ENCODE measurements at regions not wholly inside any gene's neighbourhood (a gene's known extent, or its start where the extent isn't known, plus 50 kb on each side); places are given as distances from the start of the nearest gene placed in this dataset.

DNA sequence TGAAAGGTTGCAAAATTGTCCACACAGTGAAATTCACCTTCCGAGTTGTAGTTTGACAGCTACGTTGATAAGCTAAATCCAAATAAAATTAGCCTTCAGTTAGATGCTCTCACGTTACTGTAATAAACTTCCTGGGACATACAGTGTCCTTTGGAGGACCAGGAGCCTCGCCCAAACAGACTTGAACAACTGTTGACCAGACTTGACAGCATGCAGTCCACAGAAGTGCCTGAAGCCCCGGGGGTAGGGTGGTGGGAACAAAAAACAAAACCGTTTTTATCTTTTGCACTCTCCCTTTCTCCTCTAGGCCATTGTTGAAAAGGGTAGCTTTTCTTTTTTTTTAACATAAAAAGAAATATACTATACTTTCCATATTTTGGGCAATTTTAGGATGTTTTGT lies 172.8 kb upstream of the SAMSN1 start:
- no peak for ATAC-seq

DNA sequence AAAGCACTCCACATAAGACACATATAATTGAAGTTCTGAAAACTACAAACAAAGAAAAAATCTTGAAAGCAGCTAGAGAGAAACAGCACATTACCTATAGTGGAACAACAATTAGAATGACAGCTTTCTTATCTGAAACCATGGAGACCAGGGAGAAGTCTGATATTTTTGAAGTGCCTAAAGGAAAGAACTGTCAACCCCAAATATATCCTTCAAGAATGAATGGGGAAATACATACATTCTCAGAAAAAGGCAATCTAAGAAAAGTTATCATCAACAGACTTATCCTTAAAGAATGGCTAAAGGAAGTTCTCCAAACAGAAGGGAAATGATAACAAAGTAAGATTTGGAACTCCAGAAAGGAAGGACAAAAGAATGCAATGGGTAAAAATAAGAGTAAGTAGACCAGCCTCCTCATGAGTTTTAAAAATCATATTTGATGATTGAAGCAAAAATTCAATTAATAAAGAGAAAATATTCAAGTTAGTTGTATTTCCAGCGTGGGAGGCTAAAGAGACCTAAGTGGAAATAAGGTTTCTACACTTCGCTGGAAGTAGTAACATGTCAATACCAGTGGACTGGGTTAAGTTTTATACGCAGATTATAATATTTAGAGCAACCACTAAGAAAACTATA lies 170.8 kb upstream of the SAMSN1 start:
- no peak for ATAC-seq

DNA sequence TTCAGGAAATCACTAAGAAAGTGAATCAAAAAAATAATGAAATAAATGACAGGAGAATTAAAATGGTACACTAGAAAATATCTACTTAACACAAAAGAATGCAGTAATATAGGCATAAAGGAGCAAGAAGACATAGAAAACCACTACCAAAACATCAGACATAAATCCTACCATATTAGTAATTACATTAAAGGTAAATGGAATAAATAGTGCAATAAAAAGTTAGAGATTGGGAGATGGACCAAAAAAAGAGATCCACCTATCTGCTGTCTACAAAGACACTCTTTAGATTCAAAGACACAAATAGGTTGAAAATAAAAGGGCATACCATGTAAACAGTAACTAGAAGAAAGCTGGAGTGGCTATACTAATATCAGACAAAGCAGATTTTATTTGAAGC lies 167.0 kb upstream of the SAMSN1 start:
- no peak for ATAC-seq

DNA sequence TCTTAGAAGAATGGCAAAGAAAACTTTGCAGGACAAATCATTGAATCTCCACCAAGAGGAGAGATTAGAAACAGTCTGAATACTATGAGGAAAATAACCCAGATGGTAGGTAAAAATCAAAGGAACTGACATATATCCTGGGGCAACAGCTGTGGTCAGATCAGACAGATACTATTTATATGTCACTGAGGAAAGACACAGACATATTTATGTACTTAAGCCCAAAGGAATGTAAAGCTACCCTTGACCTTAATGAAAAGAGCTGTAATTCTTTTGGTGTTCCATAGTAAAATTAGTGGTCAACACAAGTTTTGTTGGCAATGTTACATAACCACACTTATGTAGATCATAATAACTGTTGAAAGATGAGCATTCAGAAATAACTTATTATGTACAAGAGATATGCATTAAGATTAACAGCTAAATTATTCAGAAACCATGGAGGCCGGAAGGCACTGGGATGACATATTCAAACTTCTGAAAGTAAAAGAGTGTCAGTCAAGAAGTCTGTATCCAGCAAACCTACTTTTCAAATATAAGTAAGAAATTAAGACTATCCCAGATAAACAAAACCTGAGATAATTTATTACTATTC lies 166.1 kb upstream of the SAMSN1 start:
- no peak for ATAC-seq

DNA sequence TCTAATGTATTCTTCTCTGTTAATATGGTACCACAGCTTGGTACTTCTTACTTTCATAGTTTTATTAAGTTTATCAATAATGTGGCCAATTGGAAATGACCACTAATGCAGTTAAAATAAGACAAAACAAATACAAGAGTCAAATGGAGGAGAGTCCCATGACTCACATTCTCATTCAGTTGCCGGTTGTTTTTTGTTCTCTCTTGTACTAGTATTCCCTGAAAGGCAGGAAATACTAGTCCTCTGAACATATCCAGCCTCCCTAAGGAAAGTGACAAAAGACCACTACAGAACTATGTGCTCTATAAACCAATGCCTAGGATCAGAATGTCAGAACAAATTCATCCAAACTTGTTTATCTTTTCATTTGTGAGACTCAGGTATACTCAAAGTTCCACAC lies 165.2 kb upstream of the SAMSN1 start:
- ATAC-seq: no peak

DNA sequence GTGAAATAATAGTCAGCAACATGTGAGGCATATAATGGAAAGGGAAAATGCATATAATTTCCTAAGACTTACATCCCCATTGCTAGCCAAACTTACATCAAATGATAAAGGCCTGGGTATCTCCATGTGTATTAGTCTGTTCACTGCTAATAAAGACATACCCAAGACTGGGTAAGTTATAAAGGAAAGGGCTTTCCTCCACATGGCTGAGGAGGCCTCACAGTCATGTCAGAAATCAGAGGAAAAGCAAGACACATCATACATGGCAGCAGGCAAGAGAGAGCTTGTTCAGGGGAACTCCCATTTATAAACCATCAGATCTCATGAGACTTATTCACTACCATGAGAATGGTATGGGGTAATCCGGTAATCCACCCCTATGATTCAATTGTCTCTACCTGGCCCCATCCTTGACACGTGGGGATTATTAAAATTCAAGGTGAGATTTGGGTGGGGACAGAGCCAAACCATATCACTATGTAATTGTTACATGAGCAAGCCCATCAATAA lies 161.5 kb upstream of the SAMSN1 start:
- ATAC-seq: no peak

GRCh38 chr21:14706712-14707510 lies 160.8 kb upstream of the SAMSN1 start:
- ATAC-seq: no peak

DNA sequence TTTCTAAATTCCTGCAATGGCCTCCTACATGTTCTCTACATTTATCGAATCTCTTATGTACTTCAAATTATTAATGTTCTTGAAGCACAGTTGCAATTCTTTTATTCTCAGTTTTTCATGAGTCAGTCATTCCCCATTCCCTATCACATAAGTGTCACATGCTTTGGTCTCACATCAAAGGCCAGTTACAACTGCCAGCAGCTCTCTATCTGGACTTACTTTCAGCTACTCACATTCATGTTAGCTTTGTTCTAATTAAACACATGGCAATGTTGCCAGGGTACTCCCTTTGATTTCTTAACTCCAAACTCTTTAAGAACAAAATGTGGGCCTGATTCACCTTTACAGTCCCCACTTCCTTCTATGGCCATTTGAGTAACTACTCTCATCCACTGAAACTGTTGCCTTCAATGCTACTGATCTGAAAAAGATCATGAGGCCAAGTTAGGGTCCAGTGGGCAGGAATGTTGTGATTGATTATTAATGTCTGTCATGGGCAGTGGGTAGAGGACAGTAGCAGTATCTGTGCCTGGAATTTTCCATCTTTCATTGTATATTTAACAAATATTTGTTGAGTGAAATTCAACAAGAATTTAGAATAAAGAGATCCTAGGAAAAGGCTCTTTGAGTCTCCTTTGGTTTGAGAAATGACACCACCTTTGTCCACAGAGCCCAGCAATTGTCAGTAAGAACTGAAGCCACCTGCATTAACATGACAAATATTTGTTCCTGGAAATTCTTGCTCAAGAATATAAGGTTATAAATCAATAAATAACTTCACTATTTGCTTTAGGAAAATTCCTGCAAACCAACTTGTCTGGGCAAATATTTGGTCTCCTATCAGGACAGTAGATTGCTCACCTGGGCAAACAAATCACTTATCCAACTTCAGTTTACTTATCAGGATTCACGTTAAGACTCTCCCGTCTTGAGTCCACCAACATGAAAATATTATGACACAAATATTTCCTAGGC lies 153.6 kb upstream of the SAMSN1 start:
- ATAC-seq: no peak

DNA sequence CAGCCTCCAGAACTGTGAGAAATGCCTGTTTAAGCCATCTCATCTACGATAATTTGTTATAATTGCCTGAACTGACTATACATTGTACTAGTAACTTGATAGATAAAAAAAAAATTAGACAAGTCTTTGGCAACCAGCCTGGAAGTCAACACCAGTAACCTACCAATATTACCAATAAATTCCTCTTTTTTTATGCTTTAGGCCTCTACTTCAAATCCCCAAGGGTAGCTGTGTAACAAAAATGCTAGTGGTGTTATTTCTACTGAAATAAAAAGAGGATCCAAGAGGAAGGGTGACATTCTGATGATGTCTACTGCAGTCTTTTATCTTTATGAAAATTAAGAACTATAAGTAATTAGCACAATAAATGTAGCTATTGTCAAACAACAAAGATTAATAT lies 151.7 kb upstream of the SAMSN1 start:
- ATAC-seq: no peak

DNA sequence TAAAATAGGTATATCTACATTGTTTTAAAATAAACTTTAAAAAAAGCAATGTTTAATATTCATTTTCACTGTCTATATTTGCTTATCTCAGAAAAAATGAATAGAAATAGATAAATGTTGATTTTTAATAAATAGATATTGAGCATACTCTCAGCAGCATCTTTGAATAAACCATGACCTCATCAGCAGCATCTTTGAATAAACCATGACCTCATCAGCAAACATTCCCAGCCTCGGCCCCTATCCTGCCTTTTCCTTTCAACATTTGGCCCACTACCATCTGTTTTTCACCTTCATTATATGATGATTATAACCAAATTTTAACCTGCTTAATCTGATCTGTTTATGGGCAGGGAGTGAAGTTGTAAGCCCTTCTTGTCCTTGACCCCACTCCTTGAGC lies 148.7 kb upstream of the SAMSN1 start:
- ATAC-seq: no peak

DNA sequence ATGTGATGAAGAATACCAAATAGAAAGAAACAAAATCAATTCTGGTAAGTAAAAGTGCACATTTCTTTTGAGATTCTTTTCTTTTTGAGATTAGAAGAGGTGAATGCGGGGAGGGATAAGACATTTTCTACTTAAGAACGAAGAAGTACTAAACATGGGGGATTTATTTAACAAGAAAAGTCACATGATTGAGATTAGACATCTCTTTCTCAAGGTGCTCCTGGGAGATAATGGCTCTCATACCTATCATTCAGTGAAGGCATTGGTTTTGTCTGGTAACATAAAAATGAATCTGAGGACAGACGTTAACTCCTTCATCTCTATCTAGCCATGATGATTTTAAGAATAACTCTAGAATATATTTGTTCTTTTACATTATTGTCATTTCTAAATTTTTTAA lies 147.9 kb upstream of the SAMSN1 start:
- ATAC-seq: no peak

- peak; percentile 25 to 29 for ATAC-seq
Measured at GRCh38 chr21:14691914-14692313, 145.8 kb upstream of the SAMSN1 start.

GRCh38 chr21:14690886-14691285 lies 144.8 kb upstream of the SAMSN1 start:
- ATAC-seq: peak; percentile 58 to 65

DNA sequence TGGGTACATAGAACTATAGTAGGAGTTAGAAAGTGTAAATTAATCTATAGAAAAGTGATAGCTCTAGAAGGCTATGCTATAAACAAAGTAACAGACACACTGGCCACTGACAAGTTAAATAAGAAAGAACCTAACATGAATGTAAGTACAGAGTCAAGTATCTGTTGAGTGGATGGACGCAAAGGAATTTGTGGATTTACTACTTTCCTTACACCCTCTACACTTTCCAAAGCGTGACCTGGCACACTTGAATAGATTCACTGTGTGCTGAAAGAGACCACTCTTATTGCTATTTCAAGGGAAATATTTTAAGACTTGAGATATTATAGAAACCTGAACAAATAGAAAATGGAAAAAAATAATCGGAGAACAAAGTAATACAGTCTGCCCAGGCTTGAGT lies 142.8 kb upstream of the SAMSN1 start:
- no peak for ATAC-seq

DNA sequence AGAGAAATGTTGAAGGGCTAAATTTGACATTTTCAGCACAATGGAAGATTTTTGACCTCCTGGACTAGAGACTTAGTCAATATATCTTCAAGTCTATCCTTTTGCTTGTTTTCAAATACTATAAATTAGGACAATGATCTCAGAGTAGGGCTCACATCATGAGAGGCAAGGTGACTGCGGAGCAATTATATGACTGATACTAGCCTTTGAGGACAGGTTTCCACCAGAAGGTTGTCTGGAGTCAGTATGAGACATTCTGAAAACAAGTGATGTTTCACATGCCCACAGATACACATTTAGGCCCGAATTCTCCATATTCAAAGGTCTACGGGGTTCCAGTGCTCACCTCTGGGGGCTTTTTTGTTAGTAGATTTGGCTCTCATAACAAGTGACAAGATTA lies 142.3 kb upstream of the SAMSN1 start:
- peak; percentile 26 to 41 for ATAC-seq

- ATAC-seq: peak; percentile 59 to 71
Measured at GRCh38 chr21:14687268-14687625, 141.1 kb upstream of the SAMSN1 start.

GRCh38 chr21:14686466-14687267 lies 140.6 kb upstream of the SAMSN1 start:
- ATAC-seq: peak; percentile 28 to 45

DNA sequence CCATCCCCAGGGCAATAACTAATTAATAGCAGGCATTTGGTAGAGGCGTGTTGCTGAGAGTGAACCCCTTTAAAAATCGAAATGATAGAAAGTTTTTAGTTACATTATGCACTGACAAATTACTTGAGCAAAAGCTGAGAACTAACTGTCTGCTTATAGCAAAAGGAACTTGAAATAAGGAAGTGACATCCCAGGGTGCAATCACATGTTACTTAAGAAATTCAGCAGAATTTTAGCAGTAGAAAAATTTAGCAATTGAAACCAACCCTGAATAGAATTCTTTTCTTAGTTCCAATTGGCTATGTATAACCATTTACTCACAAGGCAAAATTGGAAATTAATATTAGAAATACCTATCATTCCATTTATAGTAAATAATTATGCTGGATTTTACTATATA lies 139.5 kb upstream of the SAMSN1 start:
- no peak for ATAC-seq

- ATAC-seq: no peak
Measured at GRCh38 chr21:14684071-14684470, 138.0 kb upstream of the SAMSN1 start.

GRCh38 chr21:14683063-14683462 lies 136.9 kb upstream of the SAMSN1 start:
- ATAC-seq: no peak

- no peak for ATAC-seq
Measured at GRCh38 chr21:14678973-14679574, 133.0 kb upstream of the SAMSN1 start.
